NCI-H524 (cell line): ENCODE measurements at regions not wholly inside any gene's neighbourhood (a gene's known extent, or its start where the extent isn't known, plus 50 kb on each side); places are given as distances from the start of the nearest gene placed in this dataset.

Source experiments
- DNase-seq, 2 experiments: peaks; one replicate each; lab custom pipeline; 2025; lab: John Stamatoyannopoulos, UW

DNA sequence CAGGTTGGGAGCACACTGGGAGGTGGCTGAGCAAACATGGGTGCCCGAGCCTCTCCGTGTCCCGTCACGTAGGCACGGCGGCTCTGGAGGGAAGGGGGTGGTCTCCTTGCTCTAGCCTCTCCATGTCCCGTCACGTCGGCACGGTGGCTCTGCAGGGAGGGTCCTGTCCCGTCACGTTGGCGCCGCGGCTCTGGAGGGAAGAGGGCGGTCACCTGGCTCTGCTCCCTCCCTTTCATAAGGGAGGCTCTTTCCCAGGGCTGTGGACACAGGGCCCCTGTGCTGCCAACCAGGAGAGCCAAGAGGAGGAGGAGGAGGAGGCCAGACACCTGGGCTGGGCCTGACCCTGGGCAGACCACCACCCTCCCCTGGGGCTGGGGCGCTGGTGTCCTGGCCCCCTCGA is 1173.7 kb downstream of the BRD1 start:
- DNase-seq: no peak

- DNase-seq: no peak
Measured at GRCh38 chr22:48653306-48653705, 1174.4 kb downstream of the BRD1 start.

- no peak for DNase-seq
Measured at GRCh38 chr22:48652796-48653195, 1174.9 kb downstream of the BRD1 start.

DNA sequence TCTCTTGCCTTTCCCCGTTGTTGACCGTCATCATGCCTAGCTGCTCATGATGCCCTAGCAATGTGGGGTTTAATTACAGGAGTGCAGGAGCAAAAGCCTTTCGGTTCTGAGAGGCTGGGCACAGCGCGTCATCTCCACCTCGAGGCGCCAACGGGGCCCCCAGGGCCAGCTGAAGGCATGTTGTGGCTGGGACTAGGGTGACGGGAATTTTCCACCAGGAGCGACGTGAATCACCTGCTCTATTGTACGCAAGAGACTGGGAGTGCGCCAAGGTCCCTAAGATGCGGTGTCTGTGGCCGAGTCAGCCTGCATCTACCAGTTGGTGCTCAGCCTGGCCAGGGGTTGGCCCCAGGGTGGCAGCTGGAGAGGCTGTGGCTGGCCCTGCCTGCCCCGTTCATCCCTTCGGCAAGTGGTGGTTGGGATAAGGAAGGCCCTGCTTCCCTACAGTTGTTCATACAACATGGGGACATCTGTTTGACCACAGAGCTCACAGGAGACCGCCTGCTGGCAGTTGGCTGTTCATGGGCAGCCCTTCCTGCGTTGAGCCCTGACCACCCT is 1175.6 kb downstream of the BRD1 start:
- no peak for DNase-seq

DNA sequence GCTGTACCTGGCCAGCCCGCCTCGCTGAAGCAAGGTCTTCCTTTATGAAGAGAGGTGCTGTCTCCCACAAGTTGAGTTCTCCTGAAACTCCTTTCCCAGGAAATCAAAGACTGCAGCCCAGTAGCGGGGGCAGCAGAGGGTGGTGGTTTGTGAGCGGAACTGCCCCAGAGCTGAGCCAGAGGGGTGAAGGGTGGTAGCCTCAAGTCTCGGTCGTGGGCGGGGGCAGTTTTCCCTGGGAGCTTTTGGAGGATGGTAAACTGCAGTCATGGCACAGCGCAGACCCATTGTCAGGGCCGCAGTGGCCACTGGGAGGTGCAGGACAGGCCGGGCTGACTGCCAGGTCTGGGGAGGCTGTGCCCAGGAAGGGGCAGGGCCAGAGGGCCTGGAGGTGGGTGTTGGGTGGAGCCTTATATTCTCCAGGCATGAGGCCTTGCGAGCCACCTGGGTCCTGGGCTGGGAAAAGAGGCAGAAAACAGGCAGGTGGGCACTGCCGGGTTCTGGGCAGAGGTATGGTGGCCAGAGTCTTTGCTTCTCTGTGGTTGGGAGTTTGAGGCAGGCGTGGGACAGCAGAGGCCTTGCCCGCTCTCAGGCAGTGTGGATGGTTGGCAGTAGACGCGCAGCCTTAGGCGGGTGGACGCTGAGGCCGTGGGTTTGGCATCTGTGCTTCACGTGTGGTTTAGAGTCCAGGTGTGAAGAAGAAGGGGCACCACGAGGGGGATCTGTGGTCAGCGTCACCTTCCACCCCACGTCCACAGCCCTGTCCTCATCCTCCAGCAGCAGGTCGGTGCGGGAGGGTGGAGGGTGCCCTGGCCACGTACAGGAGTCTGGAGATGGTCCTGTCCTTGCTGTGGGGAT is 1176.4 kb downstream of the BRD1 start:
- no peak for DNase-seq

- DNase-seq: no peak
Measured at GRCh38 chr22:48650323-48651035, 1177.2 kb downstream of the BRD1 start.

DNA sequence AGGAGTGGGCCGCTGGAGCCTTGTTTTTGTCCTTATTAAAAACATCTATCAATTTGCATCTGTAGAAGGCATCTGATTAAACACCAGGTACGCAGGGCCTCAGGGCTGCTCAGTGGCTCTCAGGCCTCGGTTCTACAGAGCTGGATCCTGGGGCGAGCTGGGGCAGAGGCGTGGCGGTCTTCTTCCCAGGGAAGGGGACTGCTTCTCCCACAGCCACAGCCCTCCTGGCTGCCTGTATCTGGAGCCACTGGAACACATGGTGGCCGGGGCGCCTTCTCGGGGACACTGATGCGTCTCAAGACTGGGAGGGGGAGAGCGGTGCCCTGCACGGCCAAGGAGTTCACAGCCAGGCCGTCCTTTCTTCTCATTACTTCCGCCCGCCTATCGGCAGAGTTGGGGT is 1178.2 kb downstream of the BRD1 start:
- no peak for DNase-seq

- DNase-seq: no peak
Measured at GRCh38 chr22:48649031-48649430, 1178.6 kb downstream of the BRD1 start.

DNA sequence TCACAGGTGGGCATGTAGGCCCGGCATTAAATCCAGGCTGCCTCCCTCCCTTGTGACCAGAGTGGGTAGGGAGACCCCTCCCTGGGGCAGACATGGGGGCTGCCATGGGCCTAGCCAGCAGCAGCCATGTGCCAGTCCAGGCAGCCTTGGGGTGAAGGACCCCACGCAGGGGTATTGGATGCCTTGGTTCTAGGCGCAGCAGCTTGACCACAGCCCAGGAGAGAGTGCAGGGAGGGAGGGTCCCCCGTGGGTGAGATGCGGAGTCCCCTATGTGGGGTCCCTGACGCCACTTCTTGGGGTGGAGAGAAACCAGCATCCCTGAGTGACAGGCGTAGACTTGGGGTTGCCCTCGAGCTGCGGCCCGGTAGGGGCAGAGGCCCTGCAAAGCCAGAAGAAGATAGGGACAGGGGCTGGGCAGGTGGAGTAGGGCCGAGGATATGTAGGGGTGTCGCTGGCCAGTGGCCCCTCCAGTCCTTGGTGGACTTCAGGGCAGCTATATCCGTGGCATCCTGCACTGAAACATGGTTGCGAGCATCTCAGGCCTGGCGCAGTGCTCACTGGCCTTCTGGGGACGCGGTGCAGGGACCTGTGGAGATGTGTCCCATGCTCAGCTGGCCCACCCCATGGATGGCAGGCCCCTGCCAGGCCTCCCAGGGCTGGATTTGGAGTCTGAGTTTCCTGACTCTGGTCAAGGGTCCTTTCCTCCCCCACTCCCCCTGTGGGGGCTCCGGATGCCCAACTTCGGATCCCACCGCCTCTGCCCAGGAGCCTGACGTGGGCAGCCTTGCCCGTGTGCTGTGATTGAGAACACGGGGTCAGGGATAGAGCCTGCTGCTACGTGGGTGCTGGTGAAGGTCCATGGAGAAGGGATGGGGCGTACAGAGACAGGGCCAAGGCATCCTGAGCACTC is 1179.8 kb downstream of the BRD1 start:
- DNase-seq: no peak

- DNase-seq: no peak
Measured at GRCh38 chr22:48647051-48647450, 1180.6 kb downstream of the BRD1 start.

DNA sequence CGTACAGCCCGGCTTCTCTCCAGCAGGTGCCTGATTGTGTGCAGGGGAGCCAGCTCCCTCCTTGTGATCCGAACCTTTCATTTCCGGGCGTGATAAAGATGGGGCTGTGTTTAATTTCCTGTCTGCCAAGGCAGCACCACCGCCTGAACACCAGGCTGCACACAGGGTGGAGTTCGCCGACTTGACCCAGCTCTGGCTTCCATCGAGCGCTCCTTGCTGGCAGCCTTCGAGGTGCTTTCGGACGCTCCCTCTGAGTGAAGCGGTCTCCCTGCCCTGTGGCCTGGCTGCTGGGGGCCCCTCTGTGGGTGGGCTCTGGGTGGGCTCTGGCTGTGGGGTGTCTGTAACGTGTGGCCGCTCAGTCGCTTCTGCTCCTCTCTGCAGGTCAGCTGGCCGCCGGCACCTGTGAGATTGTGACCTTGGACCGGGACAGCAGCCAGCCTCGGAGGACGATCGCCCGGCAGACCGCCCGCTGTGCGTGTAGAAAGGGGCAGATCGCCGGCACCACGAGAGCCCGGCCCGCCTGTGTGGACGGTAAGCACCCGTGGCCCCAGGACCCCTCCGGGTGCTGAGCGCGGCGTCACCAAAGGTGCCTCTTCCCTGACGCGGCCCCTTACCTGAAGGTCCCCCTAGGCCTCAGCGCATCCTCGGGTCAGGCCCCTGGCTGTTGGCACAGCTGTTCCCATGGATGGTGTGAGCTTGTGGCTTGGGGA is 1181.3 kb downstream of the BRD1 start:
- no peak for DNase-seq

DNA sequence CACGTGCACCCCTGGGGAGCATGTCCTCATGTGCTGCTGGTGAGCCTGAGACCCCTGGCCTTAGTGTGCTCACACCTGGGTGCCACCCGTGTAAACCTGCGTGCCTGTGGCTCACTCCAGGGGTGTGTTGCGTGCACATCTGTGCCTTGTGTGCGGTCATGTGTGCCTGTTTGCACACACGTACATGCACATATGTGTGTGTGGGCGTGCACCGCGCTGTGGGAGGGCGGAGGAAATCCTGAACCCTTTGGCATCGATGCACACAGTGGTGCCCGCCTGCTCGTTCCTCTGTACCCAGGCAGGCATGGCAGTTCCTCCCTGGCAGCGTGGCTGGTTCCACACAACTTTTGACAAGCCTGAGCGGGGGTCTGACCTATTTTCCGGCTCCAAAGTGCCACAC is 1181.9 kb downstream of the BRD1 start:
- no peak for DNase-seq

GRCh38 chr22:48644997-48645396 is 1182.7 kb downstream of the BRD1 start:
- DNase-seq: no peak

GRCh38 chr22:48644108-48644507 is 1183.6 kb downstream of the BRD1 start:
- DNase-seq: no peak

DNA sequence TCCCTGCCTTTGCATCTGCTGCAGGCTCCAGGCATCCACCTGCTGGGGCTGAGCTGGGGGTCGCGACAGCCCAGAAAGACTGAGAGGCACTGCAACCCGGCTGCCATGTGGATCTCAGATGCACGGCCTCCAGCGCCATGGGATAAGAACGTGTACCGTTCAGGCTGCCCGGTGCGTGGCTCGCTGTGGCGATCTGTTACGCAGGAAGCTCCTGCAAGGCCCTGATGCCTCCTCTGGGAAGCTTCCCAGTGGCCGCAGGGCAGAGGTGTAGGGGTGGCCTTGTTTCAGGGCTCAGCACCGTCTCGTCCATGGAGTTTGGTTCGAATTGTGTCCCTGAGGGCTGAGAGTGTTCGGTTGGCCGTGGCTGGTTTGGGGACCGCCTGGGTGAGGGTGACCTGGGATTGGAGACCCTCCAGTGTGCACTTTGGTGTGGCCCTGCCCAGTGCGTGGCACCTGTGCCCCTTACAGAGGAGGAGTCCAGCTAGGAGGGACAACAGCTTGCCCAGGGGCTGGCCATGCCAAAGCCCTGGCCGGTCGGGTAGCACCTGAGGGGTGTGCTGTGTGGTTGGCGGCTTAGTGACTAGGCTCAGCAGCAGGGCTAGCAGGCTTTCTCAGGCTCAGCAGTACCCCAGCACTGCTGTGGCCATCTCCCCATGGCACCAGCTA is 1184.5 kb downstream of the BRD1 start:
- no peak for DNase-seq

- no peak for DNase-seq
Measured at GRCh38 chr22:48642550-48642949, 1185.1 kb downstream of the BRD1 start.

DNA sequence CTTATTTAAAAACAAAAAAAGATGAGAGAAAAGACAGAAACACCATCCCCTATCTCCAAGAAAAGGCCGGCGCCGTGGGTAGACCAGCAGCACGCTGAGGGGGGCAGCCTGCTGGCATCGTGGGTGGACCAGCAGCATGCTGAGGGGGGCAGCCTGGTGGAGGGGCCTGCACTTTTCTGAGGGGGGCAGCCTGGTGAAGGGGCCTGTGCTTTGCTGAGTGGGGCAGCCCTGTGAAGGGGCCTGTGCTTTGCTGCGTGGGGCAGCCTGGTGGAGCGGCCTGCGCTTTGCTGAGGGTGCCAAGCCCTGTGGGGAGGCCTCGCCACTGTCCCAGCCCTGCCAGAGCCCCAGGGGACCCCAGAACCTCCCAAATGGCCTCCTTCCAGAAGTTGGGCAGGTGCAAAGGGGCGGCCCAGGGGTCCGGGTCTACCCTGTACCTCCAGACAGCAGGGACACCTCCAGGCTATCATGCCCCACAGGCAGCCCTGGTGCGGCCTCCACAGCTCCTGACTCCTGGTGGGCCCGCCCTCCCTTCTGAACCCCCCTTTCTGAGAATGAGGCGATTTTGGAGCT is 1185.7 kb downstream of the BRD1 start:
- no peak for DNase-seq

GRCh38 chr22:48640890-48641841 is 1186.5 kb downstream of the BRD1 start:
- peak; percentile 27 to 76 for DNase-seq
